ENCODE measurements at regions not wholly inside any gene's neighbourhood (a gene's known extent, or its start where the extent isn't known, plus 50 kb on each side); places are given as distances from the start of the nearest gene placed in this dataset.

- no peak overlapping the region for H3K4me2 ChIP-seq (ENCODE audit: insufficient read depth, insufficient read length, low read length)
- H3K23me2 ChIP-seq (ENCODE audit: insufficient read length, low read depth, low read length, poor library complexity, severe bottlenecking): no peaks in the 10 kb centered on the region
- no peak overlapping the region for H4K5ac ChIP-seq (ENCODE audit: insufficient read length, low read depth, low read length)
- no peaks in the 10 kb centered on the region for H3K9me3 ChIP-seq (ENCODE audit: control insufficient read depth, low read depth, low read length)
- H4K8ac ChIP-seq (replicated peaks; ENCODE audit: insufficient read length, low read depth, low read length): no peak overlapping the region
- no peak overlapping the region for H2BK120ac ChIP-seq (ENCODE audit: low read depth, low read length, poor library complexity, severe bottlenecking)
- H3K4ac ChIP-seq (ENCODE audit: low read depth, low read length): no peak overlapping the region
- H3K23ac ChIP-seq (ENCODE audit: insufficient read length, low read depth, low read length): no peak overlapping the region
- no peak overlapping the region for H2AFZ ChIP-seq (ENCODE audit: low read length)
- H2BK12ac ChIP-seq (ENCODE audit: insufficient read length, low read depth, low read length): no peak overlapping the region
- H3K79me1 ChIP-seq (ENCODE audit: insufficient read depth, low read depth, low read length, poor library complexity, severe bottlenecking): no peaks in the 10 kb centered on the region
- no peaks in the 10 kb centered on the region for H3K79me2 ChIP-seq (ENCODE audit: insufficient read depth, low read length)
- H3K9me3 Mint-ChIP-seq: peaks cover 4 to 15% of the 10 kb centered on the region in 2 experiments; a peak in 4 of 5 replicates
- WGBS (ENCODE audit: extremely low coverage, insufficient read length, low lambda C conversion rate): no CpG with 5 or more reads among the region's 2 CpGs
- H3K18ac ChIP-seq (ENCODE audit: insufficient read length, low read depth, low read length): no peak overlapping the region
- H4K20me1 ChIP-seq (ENCODE audit: control insufficient read depth, insufficient read depth, insufficient read length): no peaks in the 10 kb centered on the region
- H3T11ph ChIP-seq (ENCODE audit: low read length): no peak overlapping the region
- peaks cover 4 to 6% of the 10 kb centered on the region in 2 experiments for H3K4me1 Mint-ChIP-seq
- H2BK15ac ChIP-seq (ENCODE audit: low read depth, low read length): no peak overlapping the region
- no peaks in the 10 kb centered on the region for H3K27me3 ChIP-seq (ENCODE audit: insufficient read depth, low read length)
- H3K27me3 Mint-ChIP-seq (ENCODE audit: low read depth): no peaks in the 10 kb centered on the region
- H3K27ac Mint-ChIP-seq: no peak overlapping the region
- H3K14ac ChIP-seq (ENCODE audit: insufficient read depth, low read length): no peak overlapping the region
- H2BK5ac ChIP-seq (ENCODE audit: insufficient read length, low read length): no peak overlapping the region
- no peak overlapping the region for H3K27ac ChIP-seq (ENCODE audit: insufficient read length, low read depth, low read length)
- no peak for DNase-seq
- H4K91ac ChIP-seq (ENCODE audit: insufficient read length, low read depth, low read length): no peak overlapping the region
- no peaks in the 10 kb centered on the region for H3K4me1 ChIP-seq (ENCODE audit: insufficient read depth, low read length)
- TF ChIP-seq, protein P1, sequence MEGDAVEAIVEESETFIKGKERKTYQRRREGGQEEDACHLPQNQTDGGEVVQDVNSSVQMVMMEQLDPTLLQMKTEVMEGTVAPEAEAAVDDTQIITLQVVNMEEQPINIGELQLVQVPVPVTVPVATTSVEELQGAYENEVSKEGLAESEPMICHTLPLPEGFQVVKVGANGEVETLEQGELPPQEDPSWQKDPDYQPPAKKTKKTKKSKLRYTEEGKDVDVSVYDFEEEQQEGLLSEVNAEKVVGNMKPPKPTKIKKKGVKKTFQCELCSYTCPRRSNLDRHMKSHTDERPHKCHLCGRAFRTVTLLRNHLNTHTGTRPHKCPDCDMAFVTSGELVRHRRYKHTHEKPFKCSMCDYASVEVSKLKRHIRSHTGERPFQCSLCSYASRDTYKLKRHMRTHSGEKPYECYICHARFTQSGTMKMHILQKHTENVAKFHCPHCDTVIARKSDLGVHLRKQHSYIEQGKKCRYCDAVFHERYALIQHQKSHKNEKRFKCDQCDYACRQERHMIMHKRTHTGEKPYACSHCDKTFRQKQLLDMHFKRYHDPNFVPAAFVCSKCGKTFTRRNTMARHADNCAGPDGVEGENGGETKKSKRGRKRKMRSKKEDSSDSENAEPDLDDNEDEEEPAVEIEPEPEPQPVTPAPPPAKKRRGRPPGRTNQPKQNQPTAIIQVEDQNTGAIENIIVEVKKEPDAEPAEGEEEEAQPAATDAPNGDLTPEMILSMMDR (conservative IDR thresholded peaks at IDR 0.05): no peak
- H3K36me3 Mint-ChIP-seq (ENCODE audit: insufficient read depth in 1 of 3, low read depth in 3 of 3): peaks cover 6 to 22% (median 18%) of the 10 kb centered on the region in 3 experiments
- H3K56ac ChIP-seq (ENCODE audit: insufficient read length, low read depth, low read length): no peak overlapping the region
- no peak overlapping the region for H3K4me3 Mint-ChIP-seq
- no peak overlapping the region for H2AK5ac ChIP-seq (ENCODE audit: insufficient read length, low read length)
- H2BK20ac ChIP-seq (ENCODE audit: low read depth, low read length, poor library complexity, severe bottlenecking): no peak overlapping the region
- no peak overlapping the region for H3K9ac ChIP-seq (ENCODE audit: extremely low read depth, insufficient read length, low read length)
Measured at GRCh38 chr2:156009293-156009692, 323.2 kb downstream of the NR4A2 start.

Measured in H9 (cell line).